Activated naive CD4-positive, alpha-beta T cell treated with anti-CD3 and anti-CD28 coated beads for 36 hours (primary cell): ENCODE measurements at regions not wholly inside any gene's neighbourhood (a gene's known extent, or its start where the extent isn't known, plus 50 kb on each side); places are given as distances from the start of the nearest gene placed in this dataset.
"Not testable (repeated sequence)": the region's sequence is repeated elsewhere in the genome, so short reads cannot be mapped to it uniquely, and the experiment has no call there.

Experiments used
- CTCF ChIA-PET: fragments of 350-600 bp; sonication (Branson Sonifier 250); formaldehyde crosslinking; loops from one replicate; lab custom pipeline; 2021; ENCODE audit warnings: antibody characterized with exemption; lab: Charles Lee
- DNase-seq: peaks from one replicate; pipeline ENCODE4 v3.0.0-alpha.2; 2020
- H3K27ac Mint-ChIP-seq: one replicate; pipeline ENCODE4 v1.8.0; 2021; ENCODE audit warnings: mild to moderate bottlenecking, mixed read lengths
- H3K27me3 Mint-ChIP-seq: one replicate; pipeline ENCODE4 v1.8.0; 2021; ENCODE audit warnings: low read depth, mixed read lengths
- H3K36me3 Mint-ChIP-seq: one replicate; pipeline ENCODE4 v1.8.0; 2021; ENCODE audit warnings: low read depth, mixed read lengths
- H3K4me1 Mint-ChIP-seq: one replicate; pipeline ENCODE4 v1.8.0; 2021; ENCODE audit warnings: low read depth, mixed read lengths
- H3K4me3 Mint-ChIP-seq: one replicate; pipeline ENCODE4 v1.8.0; 2021; ENCODE audit warnings: mild to moderate bottlenecking, moderate library complexity, mixed read lengths
- H3K9me3 Mint-ChIP-seq: one replicate; pipeline ENCODE4 v1.8.0; 2021; ENCODE audit warnings: mixed read lengths
- intact Hi-C: fragments of 100-400 bp; cut with micrococcal nuclease; formaldehyde crosslinking; loops from one replicate; pipeline ENCODE4 v1.15.1; 2023

GRCh38 chr6:21796979-21797378 lies 203.4 kb downstream of the SOX4 start:
- DNase-seq, H3K4me3 Mint-ChIP-seq, H3K27me3 Mint-ChIP-seq, CTCF ChIA-PET, H3K4me1 Mint-ChIP-seq, H3K27ac Mint-ChIP-seq, H3K36me3 Mint-ChIP-seq, intact Hi-C loops, H3K9me3 Mint-ChIP-seq: not testable (repeated sequence)

DNA sequence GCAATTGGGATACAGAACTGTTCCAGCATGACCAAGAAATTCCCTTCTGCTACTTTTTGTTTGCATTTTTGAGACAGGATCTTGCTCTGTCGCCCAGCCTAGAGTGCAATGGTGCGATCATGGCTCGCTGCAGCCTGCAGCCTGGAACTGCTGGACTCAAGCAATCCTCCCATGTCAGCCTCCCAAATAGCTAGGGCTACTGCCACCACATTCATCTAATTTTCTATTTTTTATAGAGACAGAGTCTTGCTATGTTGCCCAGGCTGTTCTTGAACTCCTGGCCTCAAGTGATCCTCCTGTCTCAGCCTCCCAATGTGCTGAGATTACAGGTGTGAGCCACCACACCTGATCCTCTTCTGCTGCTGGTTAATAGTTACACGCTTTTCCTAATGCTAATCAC lies 204.9 kb downstream of the SOX4 start:
- peaks cover 2% of the 10 kb centered on the region for H3K36me3 Mint-ChIP-seq

DNA sequence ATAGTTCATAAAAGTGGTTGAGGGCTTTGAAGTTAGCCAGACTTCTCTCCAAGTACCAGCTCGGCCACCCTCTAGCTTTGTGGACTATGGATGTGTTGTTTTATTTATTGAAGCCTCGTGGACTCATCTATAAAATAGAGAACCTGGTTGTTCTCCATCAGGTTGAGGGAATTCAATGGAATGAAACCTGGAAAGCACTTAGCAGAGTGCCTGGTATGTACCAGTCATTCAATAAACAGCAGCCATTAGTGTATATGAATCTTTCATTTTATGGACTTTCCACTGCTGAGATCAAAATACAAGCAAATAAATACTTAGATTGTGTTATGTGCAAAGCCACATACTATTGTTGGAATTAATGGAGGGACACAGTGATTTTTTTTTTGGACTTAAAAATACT lies 206.8 kb downstream of the SOX4 start:
- Mint-ChIP-seq H3K27ac (no peak overlapping the region), H3K9me3 (no peaks in the 10 kb centered on the region), H3K36me3 (peaks cover 2% of the 10 kb centered on the region), H3K4me1 (no peaks in the 10 kb centered on the region), H3K27me3 (no peaks in the 10 kb centered on the region), H3K4me3 (no peak overlapping the region)
- intact Hi-C loops, result no loop called here
- DNase-seq, result no peak
- CTCF ChIA-PET, result no interaction called here

More for the DNA sequence above, 204.9 kb downstream of the SOX4 start:
- intact Hi-C loops, result no loop called here
- no peaks in the 10 kb centered on the region for H3K27me3 Mint-ChIP-seq
- no peak overlapping the region for H3K27ac Mint-ChIP-seq
- H3K4me3 Mint-ChIP-seq, result no peak overlapping the region
- DNase-seq, result no peak
- H3K9me3 Mint-ChIP-seq, result no peaks in the 10 kb centered on the region
- no peaks in the 10 kb centered on the region for H3K4me1 Mint-ChIP-seq
- CTCF ChIA-PET, result no interaction called here

DNA sequence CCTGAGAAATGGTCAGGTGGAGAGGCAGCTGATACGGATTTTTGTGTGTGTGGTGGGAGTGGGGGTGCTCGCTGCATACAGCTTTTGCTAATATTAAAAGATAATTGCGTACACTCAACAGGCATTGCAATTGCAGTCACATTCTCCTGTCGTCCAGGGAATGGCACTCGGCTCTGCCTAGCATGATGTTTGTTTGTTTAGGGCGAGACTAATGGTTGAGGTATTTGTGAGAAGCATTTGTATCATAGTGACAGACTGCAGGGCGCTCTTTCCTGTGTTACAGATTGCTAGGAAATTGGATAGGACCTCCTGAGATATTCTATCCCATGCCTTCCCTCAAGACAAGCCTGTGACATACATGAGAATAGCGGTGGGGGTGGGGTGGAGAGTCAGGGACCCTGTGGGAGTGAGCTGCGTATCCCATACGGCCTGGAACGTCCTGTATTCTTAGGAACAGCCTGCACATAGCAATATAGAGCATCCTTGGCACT lies 207.4 kb downstream of the SOX4 start:
- CTCF ChIA-PET, result no interaction called here
- no peak for DNase-seq
- Mint-ChIP-seq H3K4me1 (no peaks in the 10 kb centered on the region), H3K4me3 (no peak overlapping the region), H3K36me3 (peaks cover 2% of the 10 kb centered on the region), H3K27me3 (no peaks in the 10 kb centered on the region), H3K9me3 (no peaks in the 10 kb centered on the region), H3K27ac (no peak overlapping the region)
- intact Hi-C loops, result no loop called here

- no peaks in the 10 kb centered on the region for H3K4me1 Mint-ChIP-seq
- CTCF ChIA-PET, result no interaction called here
- intact Hi-C loops, result no loop called here
- no peak overlapping the region for H3K4me3 Mint-ChIP-seq
- DNase-seq, result no peak
- no peak overlapping the region for H3K27ac Mint-ChIP-seq
- peaks cover 2% of the 10 kb centered on the region for H3K36me3 Mint-ChIP-seq
- no peaks in the 10 kb centered on the region for H3K27me3 Mint-ChIP-seq
- H3K9me3 Mint-ChIP-seq, result no peaks in the 10 kb centered on the region
Observed at GRCh38 chr6:21801446-21802174, 208.1 kb downstream of the SOX4 start.

- CTCF ChIA-PET, result no interaction called here
- intact Hi-C loops, result no loop called here
- Mint-ChIP-seq H3K27me3 (no peaks in the 10 kb centered on the region), H3K9me3 (no peaks in the 10 kb centered on the region), H3K36me3 (peaks cover 2% of the 10 kb centered on the region), H3K27ac (no peak overlapping the region), H3K4me3 (no peak overlapping the region), H3K4me1 (no peaks in the 10 kb centered on the region)
- DNase-seq, result no peak
Observed at GRCh38 chr6:21802175-21802822, 208.7 kb downstream of the SOX4 start.

DNA sequence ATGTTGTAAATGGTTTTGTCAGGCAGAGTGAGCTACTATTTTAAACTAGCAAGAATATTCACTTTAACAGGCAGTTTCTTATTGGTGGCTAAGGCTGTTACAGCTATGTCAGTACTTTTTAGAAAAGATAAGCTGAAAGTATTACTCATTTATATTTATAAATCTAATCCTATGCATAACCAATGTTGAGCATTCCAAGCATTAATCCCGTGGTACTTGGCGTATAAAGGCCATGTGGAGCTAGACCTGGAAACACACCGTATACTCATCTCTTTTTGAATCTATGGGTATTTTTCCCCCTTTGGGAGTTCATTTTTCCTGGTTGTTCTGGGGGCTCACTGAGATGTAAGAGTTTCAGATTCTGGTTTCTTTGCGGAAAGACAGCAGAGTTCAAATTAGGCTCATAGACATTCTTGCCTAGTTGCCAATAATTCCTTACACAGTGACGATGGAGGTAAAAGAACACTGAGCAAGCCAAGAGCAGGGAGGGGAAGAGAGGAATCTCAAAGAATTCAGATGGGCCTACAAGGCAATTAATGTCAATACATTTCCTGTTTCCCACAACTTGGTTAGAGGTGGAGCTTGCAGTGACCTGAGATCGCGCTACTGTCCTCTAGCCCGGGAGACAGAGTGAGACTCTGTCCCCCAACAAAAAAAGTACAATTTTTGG lies 211.5 kb downstream of the SOX4 start:
- Mint-ChIP-seq H3K27ac (no peak overlapping the region), H3K36me3 (no peaks in the 10 kb centered on the region)
- no peak for DNase-seq

DNA sequence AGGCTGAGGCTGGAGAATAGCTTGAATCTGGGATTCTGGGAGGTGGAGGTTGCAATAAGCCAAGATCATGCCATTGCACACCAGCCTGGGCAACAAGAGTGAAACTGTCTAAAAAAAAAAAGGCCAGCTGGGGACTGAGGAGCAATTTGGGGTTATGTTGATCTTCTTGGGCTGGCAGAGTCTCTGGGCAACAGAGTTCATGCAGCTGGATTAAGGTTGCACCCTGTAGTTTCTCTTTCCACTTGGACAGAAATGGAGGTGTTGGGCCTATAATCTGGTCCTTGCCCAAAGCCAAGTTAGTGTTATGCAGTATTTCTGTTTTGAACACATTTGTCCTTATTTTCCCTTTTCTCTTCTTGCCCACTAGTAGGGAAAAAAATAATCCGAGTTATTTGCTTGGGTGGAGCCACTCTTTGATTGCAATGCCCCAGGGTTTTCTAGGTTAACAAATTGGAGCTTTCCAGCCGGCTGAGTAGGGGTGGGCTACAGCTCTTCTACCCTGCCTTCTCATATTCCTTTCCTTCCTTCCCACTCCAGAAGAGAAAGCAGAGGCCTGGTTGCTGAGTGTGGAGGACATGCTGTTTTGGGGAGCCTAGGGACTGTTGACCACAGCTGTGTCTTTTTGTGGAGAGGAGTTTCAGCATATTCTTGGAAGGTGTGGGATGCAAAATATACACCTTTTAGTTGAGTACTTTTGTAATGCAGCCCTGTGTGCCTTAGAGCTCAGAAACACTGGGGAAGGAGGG lies 213.9 kb downstream of the SOX4 start:
- H3K36me3 Mint-ChIP-seq, result no peaks in the 10 kb centered on the region
- intact Hi-C loops, result no loop called here
- H3K27me3 Mint-ChIP-seq, result no peaks in the 10 kb centered on the region
- H3K4me1 Mint-ChIP-seq, result no peaks in the 10 kb centered on the region
- no peak overlapping the region for H3K4me3 Mint-ChIP-seq
- H3K27ac Mint-ChIP-seq, result no peak overlapping the region
- H3K9me3 Mint-ChIP-seq, result no peaks in the 10 kb centered on the region
- no peak for DNase-seq
- CTCF ChIA-PET, result interaction anchor here (1.0 kb wide), 1 partner anchor 11 kb away, joined by 3 read pairs; no protein-coding TSS in a partner anchor

More for the DNA sequence above, 211.5 kb downstream of the SOX4 start:
- no peaks in the 10 kb centered on the region for H3K4me1 Mint-ChIP-seq
- H3K9me3 Mint-ChIP-seq, result no peaks in the 10 kb centered on the region
- no peak overlapping the region for H3K4me3 Mint-ChIP-seq
- H3K27me3 Mint-ChIP-seq, result no peaks in the 10 kb centered on the region
- intact Hi-C loops, result no loop called here
- CTCF ChIA-PET, result no interaction called here

- Mint-ChIP-seq H3K4me3 (no peak overlapping the region), H3K36me3 (no peaks in the 10 kb centered on the region), H3K27ac (no peak overlapping the region), H3K4me1 (no peaks in the 10 kb centered on the region), H3K27me3 (no peaks in the 10 kb centered on the region), H3K9me3 (no peaks in the 10 kb centered on the region)
- intact Hi-C loops, result no loop called here
- CTCF ChIA-PET, result interaction anchor here (1.0 kb wide), 1 partner anchor 11 kb away, joined by 3 read pairs; no protein-coding TSS in a partner anchor
- DNase-seq, result no peak
Observed at GRCh38 chr6:21808045-21808470, 214.5 kb downstream of the SOX4 start.

DNA sequence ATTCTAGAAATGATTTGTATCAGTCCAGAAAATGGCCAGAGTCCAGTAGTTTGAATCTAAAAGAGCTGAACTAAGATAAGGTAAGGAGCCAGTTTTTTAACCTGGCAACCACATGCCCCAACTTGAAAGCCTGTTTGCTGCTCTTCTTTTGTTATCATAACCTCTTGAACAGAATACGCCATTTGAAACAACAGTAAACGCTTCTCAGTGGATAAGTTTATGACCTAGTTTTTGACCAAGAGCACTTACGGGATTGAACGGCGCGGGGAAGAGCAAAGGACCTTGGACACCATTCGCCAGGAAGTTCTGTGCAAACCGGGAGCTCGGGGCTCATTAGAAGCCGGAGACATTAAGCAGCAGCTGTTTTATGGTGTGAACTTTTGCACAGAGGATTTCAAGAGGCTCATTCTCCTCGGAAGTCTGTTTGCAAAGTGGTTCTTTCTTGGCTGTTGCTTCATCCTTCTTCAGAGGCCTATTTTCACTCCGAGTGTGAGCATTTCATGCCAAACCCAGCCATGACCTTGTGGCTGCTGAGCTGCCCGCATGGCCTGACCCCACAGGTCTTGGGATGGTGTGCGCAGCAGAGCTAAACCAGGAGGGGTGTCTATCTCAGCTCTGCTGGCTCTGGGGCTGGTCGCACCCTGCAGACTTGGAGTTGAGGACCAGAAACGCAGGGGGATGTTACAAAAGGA lies 215.1 kb downstream of the SOX4 start:
- intact Hi-C loops, result no loop called here
- Mint-ChIP-seq H3K36me3 (no peaks in the 10 kb centered on the region), H3K9me3 (no peaks in the 10 kb centered on the region), H3K4me3 (no peak overlapping the region), H3K4me1 (no peaks in the 10 kb centered on the region), H3K27me3 (no peaks in the 10 kb centered on the region), H3K27ac (no peak overlapping the region)
- CTCF ChIA-PET, result interaction anchor here (1.0 kb wide), 1 partner anchor 10 kb away, joined by 3 read pairs; no protein-coding TSS in a partner anchor
- no peak for DNase-seq

DNA sequence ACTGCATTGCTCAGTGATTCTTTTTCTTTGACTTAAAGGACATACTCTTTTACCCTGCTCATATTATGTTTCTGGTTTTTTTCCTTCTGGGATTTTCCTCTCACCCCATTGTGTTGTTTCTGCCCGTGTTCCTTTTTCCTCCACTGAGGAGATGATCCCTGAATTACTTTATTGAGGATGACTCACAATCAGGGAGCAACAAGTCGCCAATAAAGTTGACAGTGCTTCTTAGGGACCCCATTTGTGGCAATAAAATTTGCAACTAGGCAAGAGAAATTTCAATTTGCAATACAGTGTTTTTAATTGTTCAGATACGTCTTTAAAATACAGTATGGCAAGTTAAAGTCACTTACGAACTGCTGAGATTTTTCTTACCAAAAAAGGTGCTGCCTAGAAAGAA lies 217.9 kb downstream of the SOX4 start:
- no peak for DNase-seq
- no peaks in the 10 kb centered on the region for H3K4me1 Mint-ChIP-seq
- no peak overlapping the region for H3K27ac Mint-ChIP-seq
- H3K27me3 Mint-ChIP-seq, result no peaks in the 10 kb centered on the region
- H3K36me3 Mint-ChIP-seq, result no peaks in the 10 kb centered on the region
- H3K4me3 Mint-ChIP-seq, result no peak overlapping the region
- CTCF ChIA-PET, result no interaction called here
- intact Hi-C loops, result no loop called here
- H3K9me3 Mint-ChIP-seq, result no peaks in the 10 kb centered on the region

DNA sequence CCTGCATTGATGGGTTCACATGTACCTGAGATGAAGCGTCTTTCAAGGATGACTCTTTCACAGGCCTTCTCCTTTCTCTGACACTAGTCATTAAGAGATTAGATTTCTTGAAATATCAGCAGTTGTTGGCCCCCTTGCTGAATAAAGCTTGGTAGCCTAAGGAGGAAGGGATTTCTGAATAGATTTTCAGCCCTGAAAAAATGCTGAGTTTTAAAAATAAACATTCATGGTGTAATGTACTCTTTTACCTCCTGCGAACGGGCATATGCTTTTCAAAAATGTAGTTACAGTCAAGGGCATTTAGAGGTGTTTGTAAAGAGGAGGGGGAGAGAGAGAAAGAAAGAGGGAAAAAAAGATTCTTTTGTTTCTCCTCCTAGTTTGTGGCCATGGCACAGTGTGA lies 222.7 kb downstream of the SOX4 start:
- no peak for DNase-seq
- Mint-ChIP-seq H3K27me3 (no peaks in the 10 kb centered on the region), H3K4me1 (no peaks in the 10 kb centered on the region), H3K4me3 (no peak overlapping the region), H3K27ac (no peak overlapping the region), H3K36me3 (no peaks in the 10 kb centered on the region), H3K9me3 (no peaks in the 10 kb centered on the region)
- CTCF ChIA-PET, result no interaction called here
- intact Hi-C loops, result no loop called here
